ENCODE measurements at regions not wholly inside any gene's neighbourhood (a gene's known extent, or its start where the extent isn't known, plus 50 kb on each side); places are given as distances from the start of the nearest gene placed in this dataset.

- Mint-ChIP-seq H3K9me3 (ENCODE audit: low read depth) (peaks cover 8% of the 10 kb centered on the region), H3K27me3 (ENCODE audit: low read depth) (no peaks in the 10 kb centered on the region), H3K36me3 (ENCODE audit: low read depth) (peaks cover 2% of the 10 kb centered on the region), H3K27ac (ENCODE audit: unreplicated experiment) (no peak overlapping the region), H3K4me3 (ENCODE audit: unreplicated experiment) (no peak overlapping the region), H3K4me1 (ENCODE audit: low read depth) (peaks cover 12% of the 10 kb centered on the region)
- DNase-seq (ENCODE audit: low spot score): no peak
- TF ChIP-seq CTCF (IDR thresholded peaks at IDR 0.05): no peak
Observed at GRCh38 chr3:87413814-87414213, 137.4 kb upstream of the POU1F1 start.

DNA sequence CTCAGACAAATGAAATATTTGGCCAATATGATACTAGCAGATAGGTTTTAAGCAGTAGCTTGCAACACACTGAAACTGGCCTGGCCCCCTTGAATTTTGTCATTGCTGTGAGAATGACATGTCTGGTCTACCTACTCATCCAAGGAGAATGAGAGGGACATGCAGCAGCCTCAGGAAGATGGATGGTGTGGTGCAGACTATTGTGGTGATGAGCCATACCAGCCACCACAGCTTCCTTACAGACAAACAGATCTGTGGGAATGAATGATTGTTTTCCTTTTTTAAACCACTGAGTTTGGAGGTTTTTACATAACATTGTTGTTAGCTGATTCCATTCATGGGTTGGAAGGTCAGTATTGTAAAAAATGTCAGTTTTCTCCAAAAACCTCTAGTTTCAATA lies 133.7 kb upstream of the POU1F1 start:
- DNase-seq (ENCODE audit: low spot score): no peak
- peaks cover under 1% of the 10 kb centered on the region for H3K9me3 Mint-ChIP-seq (ENCODE audit: low read depth)
- H3K4me1 Mint-ChIP-seq (ENCODE audit: low read depth): peaks cover 9% of the 10 kb centered on the region
- no peaks in the 10 kb centered on the region for H3K27me3 Mint-ChIP-seq (ENCODE audit: low read depth)
- H3K4me3 Mint-ChIP-seq (ENCODE audit: unreplicated experiment): no peak overlapping the region
- no peak for TF ChIP-seq CTCF (IDR thresholded peaks at IDR 0.05)
- no peak overlapping the region for H3K27ac Mint-ChIP-seq (ENCODE audit: unreplicated experiment)
- H3K36me3 Mint-ChIP-seq (ENCODE audit: low read depth): no peaks in the 10 kb centered on the region

DNA sequence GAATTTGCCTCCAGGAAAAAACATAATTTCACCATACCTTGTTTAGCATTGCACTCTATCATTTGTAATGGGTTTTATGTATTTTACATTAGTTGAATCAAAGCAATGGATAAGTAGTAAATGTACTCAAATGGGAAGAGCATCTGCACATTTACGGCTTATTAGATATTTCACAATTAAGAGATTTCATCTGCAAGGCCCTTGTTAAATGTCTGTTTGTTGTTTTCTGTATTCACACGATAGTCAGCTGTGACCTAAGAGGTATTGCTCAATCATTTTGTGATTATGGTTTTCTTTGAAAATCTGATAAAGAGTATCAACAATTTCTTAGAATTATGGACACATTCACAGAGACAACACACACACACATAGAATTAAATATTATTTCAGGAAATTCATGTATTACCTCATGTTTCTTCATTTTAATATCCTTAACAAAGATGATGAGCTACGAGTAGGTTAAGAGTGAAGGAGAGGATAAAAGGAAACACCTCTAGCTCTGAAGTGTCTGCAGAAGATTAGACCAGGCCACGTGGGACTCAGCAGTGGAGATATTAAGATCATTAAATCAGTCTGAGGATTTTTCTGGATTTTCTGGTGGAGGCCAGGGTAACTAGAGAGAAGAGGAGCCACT lies 121.9 kb upstream of the POU1F1 start:
- H3K27ac Mint-ChIP-seq (ENCODE audit: unreplicated experiment): no peak overlapping the region
- peaks cover 3% of the 10 kb centered on the region for H3K36me3 Mint-ChIP-seq (ENCODE audit: low read depth)
- peaks cover 13% of the 10 kb centered on the region for H3K4me1 Mint-ChIP-seq (ENCODE audit: low read depth)
- peaks cover 12% of the 10 kb centered on the region for H3K27me3 Mint-ChIP-seq (ENCODE audit: low read depth)
- peaks cover 21% of the 10 kb centered on the region for H3K9me3 Mint-ChIP-seq (ENCODE audit: low read depth)
- TF ChIP-seq CTCF (IDR thresholded peaks at IDR 0.05): no peak
- no peak for DNase-seq (ENCODE audit: low spot score)
- no peak overlapping the region for H3K4me3 Mint-ChIP-seq (ENCODE audit: unreplicated experiment)

GRCh38 chr3:87397211-87397610 lies 120.8 kb upstream of the POU1F1 start:
- TF ChIP-seq CTCF (IDR thresholded peaks at IDR 0.05): no peak
- H3K9me3 Mint-ChIP-seq (ENCODE audit: low read depth): peaks cover 24% of the 10 kb centered on the region

GRCh38 chr3:87390821-87391220 lies 114.4 kb upstream of the POU1F1 start:
- TF ChIP-seq CTCF (IDR thresholded peaks at IDR 0.05): no peak
- H3K27me3 Mint-ChIP-seq (ENCODE audit: low read depth): peaks cover 2% of the 10 kb centered on the region
- H3K9me3 Mint-ChIP-seq (ENCODE audit: low read depth): peaks cover 25% of the 10 kb centered on the region
- no peak for DNase-seq (ENCODE audit: low spot score)
- H3K27ac Mint-ChIP-seq (ENCODE audit: unreplicated experiment): no peak overlapping the region
- H3K4me3 Mint-ChIP-seq (ENCODE audit: unreplicated experiment): no peak overlapping the region
- no peaks in the 10 kb centered on the region for H3K36me3 Mint-ChIP-seq (ENCODE audit: low read depth)
- no peaks in the 10 kb centered on the region for H3K4me1 Mint-ChIP-seq (ENCODE audit: low read depth)

More at GRCh38 chr3:87397211-87397610, 120.8 kb upstream of the POU1F1 start:
- Mint-ChIP-seq H3K36me3 (ENCODE audit: low read depth) (peaks cover 3% of the 10 kb centered on the region), H3K27me3 (ENCODE audit: low read depth) (peaks cover 8% of the 10 kb centered on the region), H3K4me1 (ENCODE audit: low read depth) (peaks cover 13% of the 10 kb centered on the region), H3K27ac (ENCODE audit: unreplicated experiment) (no peak overlapping the region), H3K4me3 (ENCODE audit: unreplicated experiment) (no peak overlapping the region)
- DNase-seq (ENCODE audit: low spot score): no peak

Data from chondrocyte (in vitro differentiated cells).